Liver (tissue), 8 donors: ENCODE measurements at regions not wholly inside any gene's neighbourhood (a gene's known extent, or its start where the extent isn't known, plus 50 kb on each side); places are given as distances from the start of the nearest gene placed in this dataset.

Experiments
- DNase-seq: peaks from one replicate; pipeline ENCODE4 v3.0.0-alpha.2; 2017; ENCODE audit warnings: low spot score
- H3K27ac ChIP-seq, 2 donors: one replicate each; pipeline ENCODE4 v1.7.0; 2013; ENCODE audit warnings: inconsistent platforms in 2 of 2, low read length in 2 of 2, control low read depth in 1 of 2, low read depth in 1 of 2, mild to moderate bottlenecking in 1 of 2
- H3K27me3 ChIP-seq, 4 donors: one replicate each; pipeline versions ENCODE4 v1.6.1 to v1.7.0; 2013; ENCODE audit warnings: low read length in 3 of 4, inconsistent platforms in 1 of 4, mild to moderate bottlenecking in 1 of 4, moderate library complexity in 1 of 4; ENCODE audit not compliant: control insufficient read depth in 4 of 4, insufficient read depth in 4 of 4
- H3K36me3 ChIP-seq, 4 donors: one replicate each; pipeline versions ENCODE4 v1.6.1 to v1.7.0; 2013; ENCODE audit warnings: low read length in 3 of 4, mild to moderate bottlenecking in 3 of 4, low read depth in 1 of 4, moderate library complexity in 1 of 4; ENCODE audit not compliant: control insufficient read depth in 4 of 4, insufficient read depth in 3 of 4
- H3K4me1 ChIP-seq, 4 donors: one replicate each; pipeline versions ENCODE4 v1.6.1 to v1.7.0; 2013; ENCODE audit warnings: low read length in 3 of 4, mild to moderate bottlenecking in 3 of 4, moderate library complexity in 1 of 4; ENCODE audit not compliant: control insufficient read depth in 4 of 4, insufficient read depth in 4 of 4
- H3K4me3 ChIP-seq, 3 donors: one replicate each; pipeline versions ENCODE4 v1.6.1 to v1.7.0; 2013; ENCODE audit warnings: low read length in 3 of 3, control low read depth in 1 of 3, low read depth in 1 of 3, mild to moderate bottlenecking in 1 of 3
- H3K9ac ChIP-seq, 2 donors: one replicate each; pipeline ENCODE4 v1.7.0; 2013; ENCODE audit warnings: low read length in 2 of 2, mild to moderate bottlenecking in 2 of 2, moderate library complexity in 2 of 2, control low read depth in 1 of 2, low read depth in 1 of 2
- H3K9me3 ChIP-seq, 4 donors: one replicate each; pipeline versions ENCODE4 v1.6.1 to v1.7.0; 2013; ENCODE audit warnings: low read length in 3 of 4; ENCODE audit not compliant: control insufficient read depth in 4 of 4
- ATF3 ChIP-seq: IDR thresholded peaks from 2 replicates; pipeline ENCODE4 v1.6.1; 2016; ENCODE audit warnings: antibody characterized with exemption
- CTCF ChIP-seq: fragments of 150-350 bp; IDR thresholded peaks from 2 replicates; pipeline ENCODE4 v1.5.1; 2017; ENCODE audit warnings: improper control_type of control experiment, low read depth, low read length; ENCODE audit not compliant: missing input control
- EGR1 ChIP-seq, 2 donors: IDR thresholded peaks; 2 replicates each; pipeline ENCODE4 v1.6.1; 2016 to 2018; ENCODE audit warnings: antibody characterized with exemption in 2 of 2, low read depth in 2 of 2
- FOXA2 ChIP-seq: IDR thresholded peaks from 2 replicates; pipeline ENCODE4 v1.6.1; 2016; ENCODE audit warnings: antibody characterized with exemption
- GABPA ChIP-seq, 2 donors: IDR thresholded peaks in 1 of 2; conservative IDR thresholded peaks in 1 of 2; 2 replicates each; pipeline ENCODE4 v1.6.1; 2016; ENCODE audit warnings: antibody characterized with exemption in 2 of 2, mild to moderate bottlenecking in 1 of 2, moderate library complexity in 1 of 2
- HNF4A ChIP-seq, 2 donors: conservative IDR thresholded peaks; 2 replicates each; pipeline ENCODE4 v1.6.1; 2016; ENCODE audit warnings: antibody characterized with exemption in 2 of 2, mild to moderate bottlenecking in 2 of 2
- HNF4G ChIP-seq: IDR thresholded peaks from 2 replicates; pipeline ENCODE4 v1.6.1; 2016; ENCODE audit warnings: antibody characterized with exemption
- JUND ChIP-seq, 2 donors: IDR thresholded peaks; 2 replicates each; pipeline ENCODE4 v1.6.1; 2016; ENCODE audit warnings: antibody characterized with exemption in 2 of 2
- NR2F2 ChIP-seq: IDR thresholded peaks from 2 replicates; pipeline ENCODE4 v1.6.1; 2016; ENCODE audit warnings: antibody characterized with exemption
- RAD21 ChIP-seq, 2 donors: IDR thresholded peaks; 2 replicates each; pipeline ENCODE4 v1.6.1; 2016; ENCODE audit warnings: antibody characterized with exemption in 2 of 2, mild to moderate bottlenecking in 2 of 2
- REST ChIP-seq: IDR thresholded peaks from 2 replicates; pipeline ENCODE4 v1.6.1; 2016; ENCODE audit warnings: antibody characterized with exemption, mild to moderate bottlenecking
- RXRA ChIP-seq, 2 donors: IDR thresholded peaks; 2 replicates each; pipeline ENCODE4 v1.6.1; 2017 to 2018; ENCODE audit warnings: antibody characterized with exemption in 2 of 2, mild to moderate bottlenecking in 1 of 2
- TAF1 ChIP-seq: conservative IDR thresholded peaks from 2 replicates; pipeline ENCODE4 v1.6.1; 2016; ENCODE audit warnings: antibody characterized with exemption, mild to moderate bottlenecking
- YY1 ChIP-seq: IDR thresholded peaks from 2 replicates; pipeline ENCODE4 v1.6.1; 2016; ENCODE audit warnings: antibody characterized with exemption, mild to moderate bottlenecking
- ZBTB33 ChIP-seq: IDR thresholded peaks from 2 replicates; pipeline ENCODE4 v1.6.1; 2016; ENCODE audit warnings: antibody characterized with exemption
- WGBS: extraction: QIAGEN DNeasy Blood & Tissue Kit; methylation state at CpG from one replicate; pipeline ENCODE4 v1.1.7; 2013; 5-methylcytosine and 5-hydroxymethylcytosine counted together
- donor health status: healthy.
- donor health status: healthy.
- donor health status: healthy.
- donor health status: healthy.
- donor health status: healthy.

GRCh38 chr2:136242100-136242499, 124.2 kb upstream of the CXCR4 start:
- TF ChIP-seq TAF1 = no peak
- no peak overlapping the region for H3K27ac ChIP-seq
- no peaks in the 10 kb centered on the region for H3K4me1 ChIP-seq
- 87% methylated on average over 4 of the region's 4 CpGs for WGBS
- H3K36me3 ChIP-seq = no peaks in the 10 kb centered on the region
- H3K4me3 ChIP-seq = no peak overlapping the region
- H3K9me3 ChIP-seq = no peaks in the 10 kb centered on the region
- no peak overlapping the region for H3K9ac ChIP-seq
- DNase-seq = no peak
- H3K27me3 ChIP-seq = no peaks in the 10 kb centered on the region

GRCh38 chr2:136239079-136239685, 121.2 kb upstream of the CXCR4 start:
- 49% methylated on average over 3 of the region's 3 CpGs for WGBS
- Histone ChIP-seq H3K9me3 (no peaks in the 10 kb centered on the region), H3K36me3 (no peaks in the 10 kb centered on the region), H3K4me1 (no peaks in the 10 kb centered on the region), H3K4me3 (no peak overlapping the region), H3K27me3 (no peaks in the 10 kb centered on the region), H3K9ac (peak overlapping the region in 1 of 2 donors; percentile 36), H3K27ac (peak overlapping the region; percentile 59 to 65)
- DNase-seq = no peak
- TF ChIP-seq EGR1 (IDR thresholded peaks at IDR 0.05; ENCODE audit: low read depth in 2 of 2) (no peak), JUND (IDR thresholded peaks at IDR 0.05) (no peak), YY1 (peak; percentile 25), FOXA2 (no peak), HNF4G (no peak)

GRCh38 chr2:136238286-136239078, 120.5 kb upstream of the CXCR4 start:
- DNase-seq = no peak
- H3K36me3 ChIP-seq = no peaks in the 10 kb centered on the region
- H3K9ac ChIP-seq = no peak overlapping the region
- TF ChIP-seq RAD21 (IDR thresholded peaks at IDR 0.05) (peak; percentile 32 to 38), TAF1 (no peak), RXRA (IDR thresholded peaks at IDR 0.05) (peak in 1 of 2 donors; percentile 23)
- 42% methylated on average over 6 of the region's 6 CpGs for WGBS
- no peaks in the 10 kb centered on the region for H3K9me3 ChIP-seq
- no peak overlapping the region for H3K4me3 ChIP-seq
- H3K27ac ChIP-seq = peak overlapping the region; percentile 49 to 52
- no peaks in the 10 kb centered on the region for H3K4me1 ChIP-seq
- no peaks in the 10 kb centered on the region for H3K27me3 ChIP-seq

GRCh38 chr2:136236019-136236418, 118.1 kb upstream of the CXCR4 start:
- WGBS = 63% methylated on average over 4 of the region's 4 CpGs
- no peak for TF ChIP-seq ATF3
- no peak for TF ChIP-seq CTCF
- no peak for TF ChIP-seq NR2F2
- no peak for TF ChIP-seq HNF4G
- no peak for TF ChIP-seq RAD21 (IDR thresholded peaks at IDR 0.05)
- TF ChIP-seq RXRA (IDR thresholded peaks at IDR 0.05) = no peak
- TF ChIP-seq HNF4A (conservative IDR thresholded peaks at IDR 0.05) = no peak
- TF ChIP-seq REST = no peak
- no peak for TF ChIP-seq GABPA (IDR thresholded peaks at IDR 0.05 in 1 of 2, conservative IDR thresholded peaks at IDR 0.05 in 1 of 2)
- no peak for TF ChIP-seq EGR1 (IDR thresholded peaks at IDR 0.05; ENCODE audit: low read depth in 2 of 2)
- TF ChIP-seq ZBTB33 = no peak
- TF ChIP-seq YY1 = no peak
- Histone ChIP-seq H3K27ac (no peak overlapping the region), H3K9me3 (no peaks in the 10 kb centered on the region), H3K4me1 (no peaks in the 10 kb centered on the region), H3K9ac (no peak overlapping the region), H3K36me3 (no peaks in the 10 kb centered on the region), H3K4me3 (no peak overlapping the region), H3K27me3 (no peaks in the 10 kb centered on the region)
- DNase-seq = no peak
